ENCODE measurements at regions not wholly inside any gene's neighbourhood (a gene's known extent, or its start where the extent isn't known, plus 50 kb on each side); places are given as distances from the start of the nearest gene placed in this dataset.

DNA sequence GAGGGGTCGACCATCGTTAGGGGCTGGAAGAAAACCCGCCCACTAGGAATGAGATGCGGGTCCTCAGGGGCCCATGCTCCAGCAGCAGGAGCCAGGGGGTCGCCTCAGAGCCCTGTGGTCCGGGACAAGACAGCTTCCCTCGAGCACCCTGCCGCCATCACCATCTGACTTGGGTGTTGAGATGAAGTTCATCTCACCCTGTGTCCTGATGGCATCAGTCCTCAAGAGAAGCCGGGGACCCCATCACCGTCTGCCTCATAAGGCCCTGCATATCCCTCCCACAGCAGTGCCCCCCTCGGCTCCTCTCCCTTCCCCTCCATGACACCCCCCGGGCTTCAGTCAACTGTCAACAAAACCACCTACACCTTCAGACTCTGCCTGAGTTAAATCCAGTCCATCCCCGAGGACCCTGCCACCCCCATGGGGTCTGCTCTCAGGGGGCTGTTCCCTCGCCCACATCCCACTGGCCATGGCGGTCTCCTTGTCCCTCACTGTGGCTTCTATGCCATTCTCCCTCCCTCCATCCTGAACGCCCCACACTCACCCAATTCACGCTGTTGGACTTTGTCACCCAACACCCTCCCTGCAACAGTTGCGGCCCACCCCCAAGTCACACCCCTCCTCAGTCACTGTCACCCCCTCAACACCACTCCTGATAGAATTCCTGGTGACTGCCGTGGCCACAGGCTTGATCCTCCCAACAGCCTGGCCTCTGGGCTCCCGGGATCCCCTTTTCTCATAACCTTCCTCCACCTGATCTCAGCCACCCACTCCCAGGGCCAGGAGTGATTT is 87.7 kb upstream of the RTL6 start:
- no peaks in the 10 kb centered on the region for H3F3A ChIP-seq (ENCODE audit: low read depth)
- no peak overlapping the region for H3K9ac ChIP-seq (ENCODE audit: low read depth, low read length, poor library complexity, severe bottlenecking)
- H3K36me3 ChIP-seq (ENCODE audit: insufficient read depth, low read length) = no peaks in the 10 kb centered on the region
- H3K4me1 ChIP-seq (ENCODE audit: insufficient read depth, low read length, poor library complexity, severe bottlenecking) = no peaks in the 10 kb centered on the region
- TF ChIP-seq EZH2phosphoT487 (IDR thresholded peaks at IDR 0.05; ENCODE audit: borderline replicate concordance) = no peak
- TF ChIP-seq, protein P1, sequence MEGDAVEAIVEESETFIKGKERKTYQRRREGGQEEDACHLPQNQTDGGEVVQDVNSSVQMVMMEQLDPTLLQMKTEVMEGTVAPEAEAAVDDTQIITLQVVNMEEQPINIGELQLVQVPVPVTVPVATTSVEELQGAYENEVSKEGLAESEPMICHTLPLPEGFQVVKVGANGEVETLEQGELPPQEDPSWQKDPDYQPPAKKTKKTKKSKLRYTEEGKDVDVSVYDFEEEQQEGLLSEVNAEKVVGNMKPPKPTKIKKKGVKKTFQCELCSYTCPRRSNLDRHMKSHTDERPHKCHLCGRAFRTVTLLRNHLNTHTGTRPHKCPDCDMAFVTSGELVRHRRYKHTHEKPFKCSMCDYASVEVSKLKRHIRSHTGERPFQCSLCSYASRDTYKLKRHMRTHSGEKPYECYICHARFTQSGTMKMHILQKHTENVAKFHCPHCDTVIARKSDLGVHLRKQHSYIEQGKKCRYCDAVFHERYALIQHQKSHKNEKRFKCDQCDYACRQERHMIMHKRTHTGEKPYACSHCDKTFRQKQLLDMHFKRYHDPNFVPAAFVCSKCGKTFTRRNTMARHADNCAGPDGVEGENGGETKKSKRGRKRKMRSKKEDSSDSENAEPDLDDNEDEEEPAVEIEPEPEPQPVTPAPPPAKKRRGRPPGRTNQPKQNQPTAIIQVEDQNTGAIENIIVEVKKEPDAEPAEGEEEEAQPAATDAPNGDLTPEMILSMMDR (conservative IDR thresholded peaks at IDR 0.05; ENCODE audit: low read length) = no peak
- H3K4me3 ChIP-seq (ENCODE audit: low read length, poor library complexity, severe bottlenecking) = no peak overlapping the region
- no peaks in the 10 kb centered on the region for H3K9me3 ChIP-seq (ENCODE audit: insufficient read depth, low read depth, low read length)
- no peak overlapping the region for H3K4me2 ChIP-seq (ENCODE audit: low read depth, low read length, poor library complexity, severe bottlenecking)
- H3K27me3 ChIP-seq (ENCODE audit: insufficient read depth, low read length, poor library complexity, severe bottlenecking) = no peaks in the 10 kb centered on the region
- no peak overlapping the region for H2AFZ ChIP-seq (ENCODE audit: low read length)
- no peaks in the 10 kb centered on the region for H3K79me2 ChIP-seq (ENCODE audit: insufficient read depth, low read length)
- no peaks in the 10 kb centered on the region for H4K20me1 ChIP-seq (ENCODE audit: insufficient read depth, low read length, poor library complexity, severe bottlenecking)
- H3K9me2 ChIP-seq (replicated peaks; ENCODE audit: low read depth, low read length) = no peaks in the 10 kb centered on the region

DNA sequence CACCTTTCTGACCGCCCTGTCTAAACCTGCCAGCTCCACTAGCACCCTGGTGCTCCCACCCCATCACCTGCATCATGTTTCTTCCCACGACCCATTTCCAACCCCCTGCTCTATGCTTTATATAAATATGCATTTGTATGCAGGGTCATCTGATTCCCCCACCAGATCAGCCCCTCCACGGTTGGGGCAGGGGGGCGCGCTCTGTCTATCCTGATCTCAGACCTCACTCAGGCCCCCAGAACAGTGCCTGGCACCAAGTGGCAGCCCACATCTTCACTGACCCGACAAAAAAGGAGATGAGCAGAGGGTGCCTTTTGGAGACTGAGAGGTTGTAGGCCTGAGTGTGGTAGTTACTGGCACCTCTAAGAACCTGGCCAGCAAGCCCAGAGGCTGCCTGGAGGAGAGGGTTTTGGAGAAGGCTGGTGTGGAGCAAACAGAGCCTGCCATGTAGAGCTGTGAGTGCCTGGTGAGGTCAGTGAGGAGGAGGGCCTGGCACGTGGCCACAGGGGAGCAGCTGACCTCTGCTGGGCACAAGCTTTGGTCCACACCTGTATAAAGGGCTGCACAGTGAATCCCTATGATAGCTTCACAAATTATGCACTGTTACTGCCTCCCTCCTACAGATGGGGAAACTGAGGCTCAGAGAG is 86.3 kb upstream of the RTL6 start:
- H3F3A ChIP-seq (ENCODE audit: low read depth) = no peaks in the 10 kb centered on the region
- no peaks in the 10 kb centered on the region for H3K9me2 ChIP-seq (replicated peaks; ENCODE audit: low read depth, low read length)
- no peaks in the 10 kb centered on the region for H3K4me1 ChIP-seq (ENCODE audit: insufficient read depth, low read length, poor library complexity, severe bottlenecking)
- TF ChIP-seq, protein P1 (conservative IDR thresholded peaks at IDR 0.05; ENCODE audit: low read length) = no peak
- TF ChIP-seq EZH2phosphoT487 (IDR thresholded peaks at IDR 0.05; ENCODE audit: borderline replicate concordance) = no peak
- no peaks in the 10 kb centered on the region for H4K20me1 ChIP-seq (ENCODE audit: insufficient read depth, low read length, poor library complexity, severe bottlenecking)
- H3K4me2 ChIP-seq (ENCODE audit: low read depth, low read length, poor library complexity, severe bottlenecking) = no peak overlapping the region
- H3K79me2 ChIP-seq (ENCODE audit: insufficient read depth, low read length) = no peaks in the 10 kb centered on the region
- no peaks in the 10 kb centered on the region for H3K27me3 ChIP-seq (ENCODE audit: insufficient read depth, low read length, poor library complexity, severe bottlenecking)
- H3K4me3 ChIP-seq (ENCODE audit: low read length, poor library complexity, severe bottlenecking) = no peak overlapping the region
- H3K36me3 ChIP-seq (ENCODE audit: insufficient read depth, low read length) = no peaks in the 10 kb centered on the region
- H2AFZ ChIP-seq (ENCODE audit: low read length) = no peak overlapping the region
- H3K9ac ChIP-seq (ENCODE audit: low read depth, low read length, poor library complexity, severe bottlenecking) = no peak overlapping the region
- H3K9me3 ChIP-seq (ENCODE audit: insufficient read depth, low read depth, low read length) = no peaks in the 10 kb centered on the region

DNA sequence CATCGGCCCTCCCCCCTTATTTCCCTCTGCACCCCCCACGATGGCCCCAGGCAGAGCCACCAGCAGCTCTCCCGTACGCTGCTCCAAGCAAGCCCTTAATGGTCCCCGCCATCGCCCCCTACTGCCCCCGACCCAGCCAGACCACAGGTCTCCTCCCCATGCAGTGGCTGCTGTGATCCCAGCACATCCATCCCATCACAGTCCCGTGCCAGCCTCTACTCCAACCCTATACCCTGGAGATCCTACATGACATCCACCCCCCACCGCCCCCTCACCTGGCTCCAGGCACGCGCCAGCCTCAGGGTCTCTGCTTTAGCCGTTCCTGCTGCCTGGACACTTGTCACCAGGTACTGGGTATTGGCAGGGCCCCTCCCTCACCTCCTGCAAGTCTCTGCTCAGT is 85.8 kb upstream of the RTL6 start:
- H3K27me3 ChIP-seq (ENCODE audit: insufficient read depth, low read length, poor library complexity, severe bottlenecking) = no peaks in the 10 kb centered on the region
- no peak overlapping the region for H3K4me3 ChIP-seq (ENCODE audit: low read length, poor library complexity, severe bottlenecking)
- no peaks in the 10 kb centered on the region for H3K9me3 ChIP-seq (ENCODE audit: insufficient read depth, low read depth, low read length)
- H3K4me1 ChIP-seq (ENCODE audit: insufficient read depth, low read length, poor library complexity, severe bottlenecking) = no peaks in the 10 kb centered on the region
- no peak overlapping the region for H3K9ac ChIP-seq (ENCODE audit: low read depth, low read length, poor library complexity, severe bottlenecking)
- H3F3A ChIP-seq (ENCODE audit: low read depth) = no peaks in the 10 kb centered on the region
- H3K36me3 ChIP-seq (ENCODE audit: insufficient read depth, low read length) = no peaks in the 10 kb centered on the region
- no peaks in the 10 kb centered on the region for H3K79me2 ChIP-seq (ENCODE audit: insufficient read depth, low read length)
- H3K4me2 ChIP-seq (ENCODE audit: low read depth, low read length, poor library complexity, severe bottlenecking) = no peak overlapping the region
- H2AFZ ChIP-seq (ENCODE audit: low read length) = no peak overlapping the region
- no peaks in the 10 kb centered on the region for H3K9me2 ChIP-seq (replicated peaks; ENCODE audit: low read depth, low read length)
- H4K20me1 ChIP-seq (ENCODE audit: insufficient read depth, low read length, poor library complexity, severe bottlenecking) = no peaks in the 10 kb centered on the region
- TF ChIP-seq EZH2phosphoT487 (IDR thresholded peaks at IDR 0.05; ENCODE audit: borderline replicate concordance) = no peak

All from Loucy (cell line).